Uterus (tissue), 3 donors: ENCODE measurements at regions not wholly inside any gene's neighbourhood (a gene's known extent, or its start where the extent isn't known, plus 50 kb on each side); places are given as distances from the start of the nearest gene placed in this dataset.

Source experiments
- DNase-seq, 2 donors: peaks; one replicate each; pipeline ENCODE4 v3.0.0-alpha.2; 2019 to 2020
- H3K27ac ChIP-seq, 2 donors: fragments of 200-600 bp; sonication (generic); 1 replicate in 1 of 2; 2 replicates in 1 of 2; pipeline ENCODE4 v1.5.1; 2016 to 2018
- H3K27me3 ChIP-seq, 2 donors: fragments of 200-600 bp; sonication (generic); one replicate each; pipeline ENCODE4 v1.5.1; 2018 to 2019; ENCODE audit warnings: control low read depth in 1 of 2
- H3K36me3 ChIP-seq, 2 donors: fragments of 200-600 bp; sonication (generic); one replicate each; pipeline ENCODE4 v1.5.1; 2019; ENCODE audit warnings: control low read depth in 1 of 2
- H3K4me1 ChIP-seq, 2 donors: fragments of 200-600 bp; sonication (generic); one replicate each; pipeline ENCODE4 v1.5.1; 2018 to 2019; ENCODE audit warnings: control low read depth in 1 of 2
- H3K4me3 ChIP-seq, 2 donors: fragments of 200-600 bp; sonication (generic); 1 replicate in 1 of 2; 2 replicates in 1 of 2; pipeline ENCODE4 v1.5.1; 2018 to 2019; ENCODE audit warnings: mild to moderate bottlenecking in 1 of 2
- H3K9me3 ChIP-seq, 2 donors: fragments of 200-600 bp; sonication (generic); one replicate each; pipeline ENCODE4 v1.5.1; 2019; ENCODE audit warnings: control low read depth in 1 of 2
- POLR2A ChIP-seq, 2 donors: fragments of 450-650 bp; IDR thresholded peaks; one replicate each; pipeline ENCODE4 v1.6.1; 2016; ENCODE audit warnings: antibody characterized with exemption in 2 of 2, mild to moderate bottlenecking in 1 of 2, moderate library complexity in 1 of 2
- intact Hi-C: fragments of 100-400 bp; cut with DNase I; formaldehyde crosslinking; loops from one replicate; pipeline ENCODE4 v1.15.1; 2023; ENCODE audit warnings: low total_unique reads
- TF ChIP-seq, protein P1 (sequence below), 4 experiments: fragments of 200-600 bp in 2 of 4; fragments of 450-650 bp in 2 of 4; sonication (generic) in 2 of 4; IDR thresholded peaks; one replicate each; pipeline ENCODE4 v1.5.1; 2016 to 2019; ENCODE audit warnings: antibody characterized with exemption in 4 of 4, mild to moderate bottlenecking in 2 of 4, moderate library complexity in 1 of 4
- donor health status: DM: yes; HTN: yes; CAD: no.

DNA sequence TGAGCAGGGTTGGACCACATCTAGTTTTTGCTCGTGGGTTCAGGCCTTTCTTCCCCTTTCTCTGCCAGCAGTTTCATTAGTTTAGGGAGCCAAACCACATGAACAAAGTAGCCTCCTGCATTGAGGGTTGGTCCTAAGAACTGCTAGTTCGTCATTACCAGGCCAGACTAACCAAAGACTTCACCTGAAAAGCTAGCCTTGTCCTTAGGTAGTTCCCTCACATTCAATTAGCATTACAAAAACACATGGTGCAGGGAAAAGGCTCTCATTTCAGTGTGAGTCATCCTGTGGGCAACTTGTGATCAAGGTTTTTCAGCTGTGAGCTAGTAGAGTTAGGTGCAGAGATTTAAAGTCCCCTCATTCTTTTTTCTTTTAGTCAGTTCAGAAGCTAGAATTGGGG is 279.3 kb upstream of the CTNNB1 start:
- H3K9me3 ChIP-seq: no peaks in the 10 kb centered on the region
- H3K4me3 ChIP-seq: no peak overlapping the region
- H3K27me3 ChIP-seq: no peaks in the 10 kb centered on the region
- intact Hi-C loops: no loop called here
- no peak for DNase-seq
- TF ChIP-seq POLR2A (IDR thresholded peaks at IDR 0.05): no peak
- TF ChIP-seq, protein P1, sequence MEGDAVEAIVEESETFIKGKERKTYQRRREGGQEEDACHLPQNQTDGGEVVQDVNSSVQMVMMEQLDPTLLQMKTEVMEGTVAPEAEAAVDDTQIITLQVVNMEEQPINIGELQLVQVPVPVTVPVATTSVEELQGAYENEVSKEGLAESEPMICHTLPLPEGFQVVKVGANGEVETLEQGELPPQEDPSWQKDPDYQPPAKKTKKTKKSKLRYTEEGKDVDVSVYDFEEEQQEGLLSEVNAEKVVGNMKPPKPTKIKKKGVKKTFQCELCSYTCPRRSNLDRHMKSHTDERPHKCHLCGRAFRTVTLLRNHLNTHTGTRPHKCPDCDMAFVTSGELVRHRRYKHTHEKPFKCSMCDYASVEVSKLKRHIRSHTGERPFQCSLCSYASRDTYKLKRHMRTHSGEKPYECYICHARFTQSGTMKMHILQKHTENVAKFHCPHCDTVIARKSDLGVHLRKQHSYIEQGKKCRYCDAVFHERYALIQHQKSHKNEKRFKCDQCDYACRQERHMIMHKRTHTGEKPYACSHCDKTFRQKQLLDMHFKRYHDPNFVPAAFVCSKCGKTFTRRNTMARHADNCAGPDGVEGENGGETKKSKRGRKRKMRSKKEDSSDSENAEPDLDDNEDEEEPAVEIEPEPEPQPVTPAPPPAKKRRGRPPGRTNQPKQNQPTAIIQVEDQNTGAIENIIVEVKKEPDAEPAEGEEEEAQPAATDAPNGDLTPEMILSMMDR (IDR thresholded peaks at IDR 0.05): no peak
- H3K36me3 ChIP-seq: no peaks in the 10 kb centered on the region
- no peaks in the 10 kb centered on the region for H3K4me1 ChIP-seq
- no peak overlapping the region for H3K27ac ChIP-seq

DNA sequence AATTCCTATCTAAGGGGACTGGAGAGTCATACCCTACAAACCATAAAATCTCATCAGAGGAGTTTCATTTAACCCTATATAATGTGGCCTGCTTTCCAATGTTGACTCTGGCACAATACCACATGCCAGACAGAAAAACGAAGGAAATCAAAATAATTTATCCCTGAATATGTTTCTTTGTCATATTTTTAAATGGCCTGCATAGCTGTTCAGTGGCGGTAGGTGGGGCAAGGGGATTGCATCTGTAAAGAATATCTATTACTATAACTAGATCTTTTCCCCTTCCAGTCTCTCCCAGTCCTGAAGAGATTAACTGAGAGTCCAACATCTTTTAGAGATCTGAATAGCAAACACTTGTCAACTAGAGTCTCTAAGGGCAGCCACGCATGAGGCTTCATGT is 278.1 kb upstream of the CTNNB1 start:
- H3K27ac ChIP-seq: no peak overlapping the region
- no peak for DNase-seq
- H3K4me3 ChIP-seq: no peak overlapping the region
- H3K27me3 ChIP-seq: no peaks in the 10 kb centered on the region
- TF ChIP-seq POLR2A (IDR thresholded peaks at IDR 0.05): no peak
- TF ChIP-seq, protein P1 (IDR thresholded peaks at IDR 0.05): no peak
- H3K9me3 ChIP-seq: no peaks in the 10 kb centered on the region
- no peaks in the 10 kb centered on the region for H3K36me3 ChIP-seq
- H3K4me1 ChIP-seq: no peaks in the 10 kb centered on the region
- intact Hi-C loops: no loop called here

DNA sequence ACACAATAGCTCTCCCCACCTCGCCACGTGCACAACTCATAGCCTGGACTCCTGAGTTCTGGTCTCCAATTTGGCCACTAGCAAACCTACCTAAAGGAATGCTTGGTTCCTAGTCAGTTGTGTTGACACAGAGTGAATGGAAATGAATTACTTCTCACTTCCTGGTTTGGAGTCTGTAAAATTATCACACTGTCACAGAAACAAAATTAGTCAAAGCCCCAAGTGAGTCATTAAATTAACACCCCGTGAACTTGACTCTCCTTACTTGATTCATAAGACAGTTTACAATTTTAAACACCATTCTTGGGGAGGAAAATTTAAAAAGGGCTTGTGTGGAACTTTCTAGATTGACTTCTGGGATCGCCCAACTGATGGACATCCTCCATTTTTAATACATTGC is 276.2 kb upstream of the CTNNB1 start:
- intact Hi-C loops: no loop called here
- no peak overlapping the region for H3K27ac ChIP-seq
- TF ChIP-seq, protein P1 (IDR thresholded peaks at IDR 0.05): no peak
- no peak for TF ChIP-seq POLR2A (IDR thresholded peaks at IDR 0.05)

DNA sequence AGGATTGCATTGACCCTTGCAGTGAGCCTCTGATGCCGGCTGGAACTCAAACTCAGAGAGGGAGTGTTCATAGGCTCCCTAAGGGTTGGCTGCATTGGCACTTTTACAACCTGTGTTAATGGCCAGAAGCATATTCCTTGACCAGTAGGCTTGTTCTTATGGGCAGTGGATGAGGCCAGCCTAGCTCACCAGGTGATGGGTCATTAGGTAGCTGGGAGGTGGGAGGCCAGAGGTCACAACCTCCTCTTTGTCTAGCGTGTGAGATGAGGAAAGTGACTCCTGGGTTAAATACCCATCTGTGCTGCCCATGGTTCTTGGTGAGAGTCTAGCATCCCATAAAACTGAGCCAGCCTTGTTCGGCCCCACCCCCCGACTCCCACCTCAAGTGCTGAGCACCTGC is 275.7 kb upstream of the CTNNB1 start:
- Histone ChIP-seq H3K27ac (no peak overlapping the region), H3K9me3 (no peaks in the 10 kb centered on the region), H3K36me3 (no peaks in the 10 kb centered on the region), H3K27me3 (no peaks in the 10 kb centered on the region), H3K4me1 (no peaks in the 10 kb centered on the region), H3K4me3 (no peak overlapping the region)
- intact Hi-C loops: no loop called here
- no peak for DNase-seq
- no peak for TF ChIP-seq POLR2A (IDR thresholded peaks at IDR 0.05)
- TF ChIP-seq, protein P1 (IDR thresholded peaks at IDR 0.05): no peak

More for the DNA sequence above, 276.2 kb upstream of the CTNNB1 start:
- Histone ChIP-seq H3K4me3 (no peak overlapping the region), H3K4me1 (no peaks in the 10 kb centered on the region), H3K27me3 (no peaks in the 10 kb centered on the region), H3K9me3 (no peaks in the 10 kb centered on the region), H3K36me3 (no peaks in the 10 kb centered on the region)
- no peak for DNase-seq

DNA sequence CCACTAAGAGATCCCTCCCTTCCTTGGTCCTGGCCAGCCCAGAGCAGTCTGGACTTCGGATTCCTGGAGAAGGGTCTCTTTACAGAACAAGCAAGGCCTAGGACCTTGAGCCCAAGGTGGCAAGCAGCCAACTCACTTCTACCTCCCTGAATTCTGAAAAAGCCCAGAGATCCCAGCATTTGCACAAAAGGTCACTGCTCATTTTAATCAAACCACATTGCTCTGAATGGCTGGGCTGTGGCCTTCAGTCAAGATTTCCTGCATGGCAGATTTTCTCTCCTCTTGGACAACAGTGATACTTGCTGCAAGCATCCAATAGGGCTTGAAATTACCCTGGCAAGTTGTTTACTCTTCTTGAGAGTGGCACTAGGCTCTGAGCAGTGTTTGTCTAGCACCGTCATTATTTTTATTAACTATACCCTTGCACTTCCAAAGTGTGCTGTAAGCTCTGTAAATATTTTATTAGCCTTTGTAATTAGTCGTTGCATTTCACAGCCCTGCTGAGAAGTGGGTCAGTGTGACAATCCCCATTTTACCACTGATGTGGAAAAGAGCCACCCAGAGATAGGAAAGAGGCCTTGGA is 274.7 kb upstream of the CTNNB1 start:
- intact Hi-C loops: no loop called here
- H3K4me1 ChIP-seq: no peaks in the 10 kb centered on the region
- DNase-seq: no peak

More for the DNA sequence above, 274.7 kb upstream of the CTNNB1 start:
- no peak for TF ChIP-seq POLR2A (IDR thresholded peaks at IDR 0.05)
- TF ChIP-seq, protein P1 (IDR thresholded peaks at IDR 0.05): no peak
- Histone ChIP-seq H3K9me3 (no peaks in the 10 kb centered on the region), H3K27me3 (no peaks in the 10 kb centered on the region), H3K27ac (no peak overlapping the region), H3K4me3 (no peak overlapping the region), H3K36me3 (no peaks in the 10 kb centered on the region)
